Right atrium auricular region (tissue), 2 donors: ENCODE measurements at regions not wholly inside any gene's neighbourhood (a gene's known extent, or its start where the extent isn't known, plus 50 kb on each side); places are given as distances from the start of the nearest gene placed in this dataset.

Source experiments
- DNase-seq: peaks from one replicate; pipeline ENCODE4 v3.0.0-alpha.2; 2019; ENCODE audit warnings: low spot score
- H3K27ac ChIP-seq, 2 donors: fragments of 200-600 bp; sonication (generic); 1 replicate in 1 of 2; 2 replicates in 1 of 2; pipeline ENCODE4 v1.5.1; 2016 to 2019
- H3K27me3 ChIP-seq, 2 donors: fragments of 200-600 bp; sonication (generic); one replicate each; pipeline versions ENCODE4 v1.5.1 to v1.6.0; 2017 to 2019
- H3K36me3 ChIP-seq: fragments of 200-600 bp; sonication (generic); one replicate; pipeline ENCODE4 v1.5.1; 2016
- H3K4me1 ChIP-seq, 2 donors: fragments of 200-600 bp; sonication (generic); one replicate each; pipeline versions ENCODE4 v1.5.1 to v1.6.0; 2017 to 2019
- H3K4me3 ChIP-seq, 2 donors: fragments of 200-600 bp; sonication (generic); 1 replicate in 1 of 2; 2 replicates in 1 of 2; pipeline ENCODE4 v1.5.1; 2017 to 2019; ENCODE audit warnings: mild to moderate bottlenecking in 1 of 2, moderate library complexity in 1 of 2
- H3K9me3 ChIP-seq, 2 donors: fragments of 200-600 bp; sonication (generic); one replicate each; pipeline ENCODE4 v1.5.1; 2019
- TF ChIP-seq, protein P1 (sequence below), 2 donors: fragments of 200-600 bp; sonication (generic); IDR thresholded peaks; one replicate each; pipeline ENCODE4 v1.5.1; 2019; ENCODE audit warnings: antibody characterized with exemption in 2 of 2

DNA sequence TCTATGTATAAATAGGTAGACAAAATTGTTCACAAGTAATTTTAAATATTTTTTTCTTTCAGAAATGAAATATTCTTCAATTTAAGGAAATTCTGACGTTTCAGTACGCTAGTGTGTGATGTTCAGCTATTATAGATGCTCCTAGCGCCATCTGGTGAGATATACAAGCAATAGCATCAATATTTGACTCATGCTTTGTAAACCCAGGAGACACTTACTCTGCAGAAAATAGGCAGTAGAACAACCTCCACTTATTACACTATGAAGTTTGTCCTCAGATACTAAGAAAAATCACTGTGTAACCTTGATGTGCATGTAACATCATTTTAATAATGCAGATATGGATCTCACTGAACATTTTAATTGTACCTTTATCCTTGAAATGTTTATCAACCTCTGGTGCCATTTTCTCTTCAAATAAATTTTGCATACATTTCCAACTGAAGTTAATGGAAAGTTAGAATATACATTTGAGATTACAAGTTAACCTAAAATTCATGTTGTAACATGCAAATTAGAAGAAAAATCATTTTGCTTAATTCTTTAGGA is 151.5 kb upstream of the FAM3C start:
- TF ChIP-seq, protein P1, sequence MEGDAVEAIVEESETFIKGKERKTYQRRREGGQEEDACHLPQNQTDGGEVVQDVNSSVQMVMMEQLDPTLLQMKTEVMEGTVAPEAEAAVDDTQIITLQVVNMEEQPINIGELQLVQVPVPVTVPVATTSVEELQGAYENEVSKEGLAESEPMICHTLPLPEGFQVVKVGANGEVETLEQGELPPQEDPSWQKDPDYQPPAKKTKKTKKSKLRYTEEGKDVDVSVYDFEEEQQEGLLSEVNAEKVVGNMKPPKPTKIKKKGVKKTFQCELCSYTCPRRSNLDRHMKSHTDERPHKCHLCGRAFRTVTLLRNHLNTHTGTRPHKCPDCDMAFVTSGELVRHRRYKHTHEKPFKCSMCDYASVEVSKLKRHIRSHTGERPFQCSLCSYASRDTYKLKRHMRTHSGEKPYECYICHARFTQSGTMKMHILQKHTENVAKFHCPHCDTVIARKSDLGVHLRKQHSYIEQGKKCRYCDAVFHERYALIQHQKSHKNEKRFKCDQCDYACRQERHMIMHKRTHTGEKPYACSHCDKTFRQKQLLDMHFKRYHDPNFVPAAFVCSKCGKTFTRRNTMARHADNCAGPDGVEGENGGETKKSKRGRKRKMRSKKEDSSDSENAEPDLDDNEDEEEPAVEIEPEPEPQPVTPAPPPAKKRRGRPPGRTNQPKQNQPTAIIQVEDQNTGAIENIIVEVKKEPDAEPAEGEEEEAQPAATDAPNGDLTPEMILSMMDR (IDR thresholded peaks at IDR 0.05): peak; percentile 60 to 82
- H3K27ac ChIP-seq: no peak overlapping the region
- DNase-seq: no peak
- H3K36me3 ChIP-seq: no peaks in the 10 kb centered on the region
- H3K27me3 ChIP-seq: no peaks in the 10 kb centered on the region
- H3K9me3 ChIP-seq: no peaks in the 10 kb centered on the region
- no peak overlapping the region for H3K4me3 ChIP-seq
- no peaks in the 10 kb centered on the region for H3K4me1 ChIP-seq

DNA sequence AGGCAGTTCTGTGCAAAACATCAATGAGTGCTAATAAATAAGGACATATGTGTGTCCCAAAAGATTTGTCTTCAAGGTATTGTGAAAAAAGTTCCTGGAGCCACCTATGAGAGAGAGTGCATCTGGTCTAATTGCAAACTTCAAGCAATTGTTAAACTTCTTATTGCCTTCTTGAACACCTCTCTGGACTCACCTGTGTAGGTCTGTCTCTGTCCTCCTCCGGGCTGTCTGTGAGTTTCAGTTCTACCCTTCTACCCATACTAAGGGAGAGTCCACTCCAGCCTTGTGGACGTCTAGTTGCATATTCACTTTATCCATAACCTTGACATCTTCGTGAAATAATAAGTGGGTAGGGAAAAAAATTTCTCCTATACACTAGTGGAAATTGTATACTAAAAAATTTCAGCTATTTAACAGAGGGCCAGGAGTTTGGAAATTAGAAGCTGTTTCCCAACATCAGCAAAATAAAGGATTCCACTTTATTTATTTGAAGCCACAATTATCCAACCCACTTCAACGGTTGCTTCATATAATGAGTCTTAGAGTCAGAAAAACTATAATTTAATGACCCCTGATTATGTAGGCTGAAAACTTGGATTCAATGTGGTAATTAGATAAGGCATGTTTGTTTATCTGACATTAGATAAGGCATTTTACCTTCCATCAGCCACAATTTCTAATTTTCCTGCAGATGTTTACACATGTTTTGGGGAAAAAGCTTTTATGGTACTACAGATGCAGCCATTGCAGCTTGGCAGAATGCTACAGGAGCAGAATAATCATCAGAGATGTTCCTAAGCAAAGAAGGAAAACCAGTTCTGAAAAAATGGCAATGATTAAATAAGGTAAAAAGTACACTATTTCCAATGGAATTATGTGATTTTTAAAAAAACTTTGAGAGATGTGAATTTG is 150.8 kb upstream of the FAM3C start:
- DNase-seq: no peak
- TF ChIP-seq, protein P1 (IDR thresholded peaks at IDR 0.05): no peak
- Histone ChIP-seq H3K27ac (no peak overlapping the region), H3K27me3 (no peaks in the 10 kb centered on the region), H3K4me1 (no peaks in the 10 kb centered on the region), H3K9me3 (no peaks in the 10 kb centered on the region), H3K4me3 (no peak overlapping the region), H3K36me3 (no peaks in the 10 kb centered on the region)

DNA sequence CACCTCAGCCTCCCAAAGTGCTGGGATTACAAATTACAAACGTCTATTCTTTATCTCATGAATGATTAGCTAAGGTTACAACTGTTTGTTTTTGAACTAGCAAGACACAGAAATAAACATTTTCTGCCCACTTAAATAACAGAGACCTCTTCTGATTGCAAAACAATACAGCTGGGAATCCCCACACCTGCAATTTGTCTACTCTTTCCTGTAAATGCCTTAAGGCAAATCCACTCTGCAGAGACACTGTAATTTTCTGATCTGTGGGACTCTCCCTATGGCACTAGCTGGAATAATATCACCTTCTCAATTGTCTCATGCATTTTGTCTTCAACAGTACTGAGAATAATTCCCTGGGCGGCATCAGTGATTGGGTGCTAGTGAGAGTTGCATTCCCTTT is 149.3 kb upstream of the FAM3C start:
- Histone ChIP-seq H3K4me1 (no peaks in the 10 kb centered on the region), H3K36me3 (no peaks in the 10 kb centered on the region), H3K9me3 (no peaks in the 10 kb centered on the region), H3K27me3 (no peaks in the 10 kb centered on the region), H3K27ac (no peak overlapping the region), H3K4me3 (no peak overlapping the region)
- no peak for DNase-seq
- TF ChIP-seq, protein P1 (IDR thresholded peaks at IDR 0.05): no peak

DNA sequence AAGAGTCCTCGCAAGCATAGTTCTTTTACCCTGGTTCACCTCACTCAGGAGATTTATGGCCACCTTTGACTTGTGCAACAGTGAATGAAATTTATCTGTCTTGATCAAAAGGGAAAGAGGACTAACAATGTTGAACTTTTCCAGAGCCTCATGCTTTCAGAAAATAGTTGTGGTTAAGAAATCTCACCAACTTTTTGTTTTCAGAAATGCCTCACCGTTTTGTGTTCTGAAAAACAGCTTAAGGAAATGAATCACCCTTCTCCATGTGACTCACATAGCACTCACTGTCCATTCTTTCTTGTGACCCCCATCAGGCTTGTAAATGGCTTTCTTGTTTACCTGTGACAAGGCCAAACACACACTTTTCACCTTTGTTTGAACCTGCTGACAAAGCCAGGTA is 148.6 kb upstream of the FAM3C start:
- no peaks in the 10 kb centered on the region for H3K27me3 ChIP-seq

DNA sequence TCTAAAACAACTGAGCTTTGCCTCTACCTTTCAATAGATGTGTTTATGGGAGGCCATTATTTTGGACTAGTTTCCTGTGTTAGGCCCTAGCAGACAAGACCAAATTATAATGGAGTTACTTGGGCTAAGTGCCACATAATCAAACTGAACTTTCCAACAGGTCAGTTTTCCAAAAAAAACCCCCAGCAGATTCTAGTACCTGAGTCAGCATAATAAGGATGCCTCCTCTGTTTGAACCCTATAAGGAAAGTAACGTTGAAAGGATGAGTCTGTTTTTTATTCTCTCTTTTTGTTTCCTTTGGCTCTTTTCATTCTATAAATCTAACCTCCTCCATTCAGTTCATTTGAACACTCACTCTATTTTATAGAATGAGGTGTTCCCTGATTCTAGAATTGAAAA is 148.1 kb upstream of the FAM3C start:
- TF ChIP-seq, protein P1 (IDR thresholded peaks at IDR 0.05): no peak
- no peak for DNase-seq
- Histone ChIP-seq H3K27me3 (no peaks in the 10 kb centered on the region), H3K27ac (no peak overlapping the region), H3K36me3 (no peaks in the 10 kb centered on the region), H3K4me3 (no peak overlapping the region), H3K4me1 (no peaks in the 10 kb centered on the region), H3K9me3 (no peaks in the 10 kb centered on the region)

More for the DNA sequence above, 148.6 kb upstream of the FAM3C start:
- Histone ChIP-seq H3K4me1 (no peaks in the 10 kb centered on the region), H3K36me3 (no peaks in the 10 kb centered on the region), H3K4me3 (no peak overlapping the region), H3K9me3 (no peaks in the 10 kb centered on the region), H3K27ac (no peak overlapping the region)
- no peak for DNase-seq
- TF ChIP-seq, protein P1 (IDR thresholded peaks at IDR 0.05): no peak
